ENCODE measurements at regions not wholly inside any gene's neighbourhood (a gene's known extent, or its start where the extent isn't known, plus 50 kb on each side); places are given as distances from the start of the nearest gene placed in this dataset.

- H3K4me2 ChIP-seq (ENCODE audit: insufficient read depth in 1 of 2, low read depth in 2 of 2, low read length in 2 of 2), result no peak overlapping the region
- H3K27me3 ChIP-seq (replicated peaks in 1 of 4; ENCODE audit: control insufficient read depth in 3 of 4, extremely low read depth in 1 of 4, insufficient read depth in 3 of 4, low read length in 3 of 4), result no peaks in the 10 kb centered on the region
- no peak overlapping the region for H3K9ac ChIP-seq (replicated peaks in 1 of 4; ENCODE audit: extremely low read depth in 1 of 4, low read depth in 3 of 4, low read length in 3 of 4)
- WGBS, 2 experiments (ENCODE audit: extremely low coverage in 1 of 2, insufficient coverage in 1 of 2, insufficient read length in 1 of 2, insufficient replicate concordance in 2 of 2, low coverage in 1 of 2, low lambda C conversion rate in 2 of 2, missing lambda C conversion rate in 1 of 2), result 88% methylated on average over 2 of the region's 2 CpGs; no CpG with 5 or more reads in 1 of the 2 experiments
- H3K27ac ChIP-seq (ENCODE audit: low read depth, low read length), result no peak overlapping the region
- no peak overlapping the region for H2BK15ac ChIP-seq (ENCODE audit: low read length)
- no peaks in the 10 kb centered on the region for H3K4me1 ChIP-seq (replicated peaks in 1 of 4; ENCODE audit: control insufficient read depth in 3 of 4, insufficient read depth in 4 of 4, low read length in 3 of 4)
- no peak overlapping the region for H3K18ac ChIP-seq (ENCODE audit: extremely low read depth, low read length)
- no peak overlapping the region for H2AFZ ChIP-seq (ENCODE audit: low read length)
- no peaks in the 10 kb centered on the region for H4K20me1 ChIP-seq (replicated peaks in 1 of 2; ENCODE audit: control insufficient read depth in 1 of 2, insufficient read depth in 2 of 2, low read length in 2 of 2)
- no peak overlapping the region for H3K14ac ChIP-seq (ENCODE audit: insufficient read length)
- no peaks in the 10 kb centered on the region for H3K36me3 ChIP-seq (ENCODE audit: control insufficient read depth in 2 of 4, insufficient read depth in 4 of 4, low read length in 3 of 4)
- H3K9me3 ChIP-seq (ENCODE audit: insufficient read depth in 2 of 2, low read depth in 1 of 2, low read length in 1 of 2), result no peaks in the 10 kb centered on the region
- no peak overlapping the region for H3K23ac ChIP-seq (ENCODE audit: insufficient read length)
- H2BK120ac ChIP-seq (replicated peaks; ENCODE audit: low read depth, low read length), result no peak overlapping the region
- POLR2A ChIA-PET (ENCODE audit: partially characterized antibody), result no interaction called here
- CTCF ChIA-PET (ENCODE audit: partially characterized antibody), result no interaction called here
- TF ChIP-seq BRCA1 (IDR thresholded peaks at IDR 0.05; ENCODE audit: low read depth, low read length) (no peak), CTBP2 (IDR thresholded peaks at IDR 0.05; ENCODE audit: borderline replicate concordance, insufficient read depth, insufficient read length, low read length) (no peak), KDM4A (IDR thresholded peaks at IDR 0.05; ENCODE audit: low read depth, low read length, severe bottlenecking) (no peak), BACH1 (IDR thresholded peaks at IDR 0.05; ENCODE audit: low read length) (no peak), MAFK (IDR thresholded peaks at IDR 0.05; ENCODE audit: low read depth, low read length) (no peak), HDAC2 (IDR thresholded peaks at IDR 0.05; ENCODE audit: borderline replicate concordance in 1 of 2, low read depth in 2 of 2, low read length in 2 of 2) (no peak), ATF2 (IDR thresholded peaks at IDR 0.05; ENCODE audit: low read length) (no peak), CHD1 (IDR thresholded peaks at IDR 0.05; ENCODE audit: low read depth, low read length) (no peak), PHF8 (conservative IDR thresholded peaks at IDR 0.05; ENCODE audit: low read depth, low read length) (no peak), SRF (IDR thresholded peaks at IDR 0.05; ENCODE audit: low read depth, low read length) (no peak), POU5F1 (IDR thresholded peaks at IDR 0.05; ENCODE audit: low read depth, low read length) (no peak), SIN3A (conservative IDR thresholded peaks at IDR 0.05 in 1 of 2, IDR thresholded peaks at IDR 0.05 in 1 of 2; ENCODE audit: low read depth in 1 of 2, low read length in 2 of 2) (no peak)
- H3K56ac ChIP-seq (replicated peaks; ENCODE audit: insufficient read length, low read depth, low read length), result no peak overlapping the region
- H2BK20ac ChIP-seq (ENCODE audit: low read length), result no peak overlapping the region
- FAIRE-seq (no peak), DNase-seq (ENCODE audit: low read depth in 1 of 2, low spot score in 2 of 2) (no peak)
- no peaks in the 10 kb centered on the region for H3K79me2 ChIP-seq (ENCODE audit: control insufficient read depth in 1 of 2, insufficient read depth in 2 of 2, low read length in 2 of 2)
- H2BK12ac ChIP-seq (ENCODE audit: low read depth, low read length), result no peak overlapping the region
- H3K23me2 ChIP-seq (ENCODE audit: low read depth, low read length), result no peaks in the 10 kb centered on the region
- no peak overlapping the region for H2AK5ac ChIP-seq (ENCODE audit: low read depth, low read length)
- H4K5ac ChIP-seq (ENCODE audit: insufficient read length, low read depth, low read length), result no peak overlapping the region
- H4K91ac ChIP-seq (replicated peaks; ENCODE audit: insufficient read length, low read length), result no peak overlapping the region
- no peak overlapping the region for H4K8ac ChIP-seq (ENCODE audit: extremely low read depth, insufficient read depth, low read length)
- H3K4ac ChIP-seq (replicated peaks; ENCODE audit: insufficient read length, low read depth, low read length), result no peak overlapping the region
- no peak overlapping the region for H2BK5ac ChIP-seq (ENCODE audit: low read depth, low read length)
- H3K79me1 ChIP-seq (ENCODE audit: low read depth, low read length), result no peaks in the 10 kb centered on the region
- no peak overlapping the region for H3K4me3 ChIP-seq (ENCODE audit: extremely low read depth in 1 of 4, insufficient read depth in 2 of 4, low read depth in 3 of 4, low read length in 4 of 4)
Measured at GRCh38 chrX:98501426-98501825, 1617.7 kb downstream of the RPA4 start.
